ENCODE measurements at regions not wholly inside any gene's neighbourhood (a gene's known extent, or its start where the extent isn't known, plus 50 kb on each side); places are given as distances from the start of the nearest gene placed in this dataset.

GRCh38 chr6:51257938-51258337 is 439.3 kb downstream of the TFAP2B start:
- CTCF ChIA-PET = no interaction called here
- DNase-seq (no peak), ATAC-seq (ENCODE audit: low read depth) (no peak)
- TF ChIP-seq, protein P1, sequence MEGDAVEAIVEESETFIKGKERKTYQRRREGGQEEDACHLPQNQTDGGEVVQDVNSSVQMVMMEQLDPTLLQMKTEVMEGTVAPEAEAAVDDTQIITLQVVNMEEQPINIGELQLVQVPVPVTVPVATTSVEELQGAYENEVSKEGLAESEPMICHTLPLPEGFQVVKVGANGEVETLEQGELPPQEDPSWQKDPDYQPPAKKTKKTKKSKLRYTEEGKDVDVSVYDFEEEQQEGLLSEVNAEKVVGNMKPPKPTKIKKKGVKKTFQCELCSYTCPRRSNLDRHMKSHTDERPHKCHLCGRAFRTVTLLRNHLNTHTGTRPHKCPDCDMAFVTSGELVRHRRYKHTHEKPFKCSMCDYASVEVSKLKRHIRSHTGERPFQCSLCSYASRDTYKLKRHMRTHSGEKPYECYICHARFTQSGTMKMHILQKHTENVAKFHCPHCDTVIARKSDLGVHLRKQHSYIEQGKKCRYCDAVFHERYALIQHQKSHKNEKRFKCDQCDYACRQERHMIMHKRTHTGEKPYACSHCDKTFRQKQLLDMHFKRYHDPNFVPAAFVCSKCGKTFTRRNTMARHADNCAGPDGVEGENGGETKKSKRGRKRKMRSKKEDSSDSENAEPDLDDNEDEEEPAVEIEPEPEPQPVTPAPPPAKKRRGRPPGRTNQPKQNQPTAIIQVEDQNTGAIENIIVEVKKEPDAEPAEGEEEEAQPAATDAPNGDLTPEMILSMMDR (IDR thresholded peaks at IDR 0.05) = no peak
- no peaks in the 10 kb centered on the region for H3K9me3 Mint-ChIP-seq
- H3K27ac Mint-ChIP-seq = no peak overlapping the region
- H3K27me3 Mint-ChIP-seq = no peaks in the 10 kb centered on the region
- no peaks in the 10 kb centered on the region for H3K4me1 Mint-ChIP-seq
- POLR2A ChIA-PET = no interaction called here
- no peak overlapping the region for H3K4me3 Mint-ChIP-seq
- intact Hi-C loops (cut with micrococcal nuclease) = no loop called here
- H3K36me3 Mint-ChIP-seq (ENCODE audit: low read depth) = no peaks in the 10 kb centered on the region

DNA sequence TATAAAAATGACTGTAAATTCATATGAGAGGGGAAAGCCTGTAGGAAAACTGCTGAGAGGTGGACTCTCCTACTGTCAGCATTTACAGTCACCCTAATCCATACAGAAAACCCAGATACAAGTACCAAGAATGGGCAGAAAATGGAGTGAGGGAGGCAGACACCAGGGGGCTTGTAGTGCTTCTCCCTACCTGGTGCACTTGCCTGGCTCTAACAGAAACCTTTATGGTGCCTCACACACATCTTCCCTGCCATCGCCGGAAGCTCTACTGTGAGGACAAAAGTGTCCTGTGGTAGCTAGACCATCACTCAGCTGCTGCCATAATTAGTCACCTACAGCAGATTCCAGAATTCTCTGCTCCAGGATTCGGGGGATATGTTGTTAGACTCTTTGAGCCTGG is 441.3 kb downstream of the TFAP2B start:
- ChIA-PET CTCF (no interaction called here), POLR2A (no interaction called here)
- no peaks in the 10 kb centered on the region for H3K9me3 Mint-ChIP-seq

DNA sequence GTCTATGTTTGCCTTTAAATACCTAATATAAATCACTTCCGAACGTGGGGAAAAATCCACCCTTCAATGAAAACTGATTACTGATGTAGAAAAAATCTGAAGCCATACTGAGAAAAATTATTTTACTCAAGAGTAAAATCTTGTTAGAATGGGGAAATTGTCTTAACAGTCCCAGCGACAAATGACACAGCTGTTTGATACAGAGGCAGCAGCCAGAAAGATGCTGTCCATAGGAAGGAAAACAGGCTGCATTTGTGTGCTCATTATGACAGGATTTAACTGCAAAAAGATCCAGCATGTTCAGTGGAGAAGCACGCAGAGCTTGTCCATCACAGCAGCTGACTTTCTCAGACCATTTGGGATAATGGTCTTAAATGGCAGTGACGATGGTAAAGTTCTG is 443.0 kb downstream of the TFAP2B start:
- intact Hi-C loops (cut with micrococcal nuclease) = no loop called here
- Mint-ChIP-seq H3K4me3 (no peak overlapping the region), H3K9me3 (no peaks in the 10 kb centered on the region), H3K27ac (no peak overlapping the region), H3K4me1 (no peaks in the 10 kb centered on the region), H3K27me3 (no peaks in the 10 kb centered on the region), H3K36me3 (ENCODE audit: low read depth) (no peaks in the 10 kb centered on the region)
- TF ChIP-seq, protein P1 (IDR thresholded peaks at IDR 0.05) = no peak
- ATAC-seq (ENCODE audit: low read depth) = no peak
- ChIA-PET POLR2A (no interaction called here), CTCF (no interaction called here)
- no peak for DNase-seq

More for the DNA sequence above, 441.3 kb downstream of the TFAP2B start:
- Mint-ChIP-seq H3K4me1 (no peaks in the 10 kb centered on the region), H3K4me3 (no peak overlapping the region), H3K27me3 (no peaks in the 10 kb centered on the region), H3K36me3 (ENCODE audit: low read depth) (no peaks in the 10 kb centered on the region), H3K27ac (no peak overlapping the region)
- no peak for ATAC-seq (ENCODE audit: low read depth)
- no peak for DNase-seq
- intact Hi-C loops (cut with micrococcal nuclease) = no loop called here
- TF ChIP-seq, protein P1 (IDR thresholded peaks at IDR 0.05) = no peak

GRCh38 chr6:51265426-51265825 is 446.8 kb downstream of the TFAP2B start:
- H3K36me3 Mint-ChIP-seq (ENCODE audit: low read depth) = no peaks in the 10 kb centered on the region
- POLR2A ChIA-PET = no interaction called here
- intact Hi-C loops (cut with micrococcal nuclease) = no loop called here

GRCh38 chr6:51266604-51267003 is 447.9 kb downstream of the TFAP2B start:
- TF ChIP-seq, protein P1 (IDR thresholded peaks at IDR 0.05) = no peak
- Mint-ChIP-seq H3K9me3 (no peaks in the 10 kb centered on the region), H3K4me1 (no peaks in the 10 kb centered on the region), H3K27me3 (no peaks in the 10 kb centered on the region), H3K4me3 (no peak overlapping the region), H3K27ac (no peak overlapping the region), H3K36me3 (ENCODE audit: low read depth) (no peaks in the 10 kb centered on the region)
- ChIA-PET POLR2A (no interaction called here), CTCF (no interaction called here)
- ATAC-seq (ENCODE audit: low read depth) (no peak), DNase-seq (no peak)
- intact Hi-C loops (cut with micrococcal nuclease) = no loop called here

More at GRCh38 chr6:51265426-51265825, 446.8 kb downstream of the TFAP2B start:
- CTCF ChIA-PET = no interaction called here
- H3K4me1 Mint-ChIP-seq = no peaks in the 10 kb centered on the region
- no peak overlapping the region for H3K4me3 Mint-ChIP-seq
- no peak for DNase-seq
- no peak overlapping the region for H3K27ac Mint-ChIP-seq
- TF ChIP-seq, protein P1 (IDR thresholded peaks at IDR 0.05) = no peak
- no peaks in the 10 kb centered on the region for H3K27me3 Mint-ChIP-seq
- no peaks in the 10 kb centered on the region for H3K9me3 Mint-ChIP-seq
- no peak for ATAC-seq (ENCODE audit: low read depth)
